GM18907 (cell line): ENCODE measurements at regions not wholly inside any gene's neighbourhood (a gene's known extent, or its start where the extent isn't known, plus 50 kb on each side); places are given as distances from the start of the nearest gene placed in this dataset.
"Not testable (repeated sequence)": the region's sequence is repeated elsewhere in the genome, so short reads cannot be mapped to it uniquely, and the experiment has no call there.

Experiments
- ATAC-seq: cut with Tn5 transposase; IDR thresholded peaks from one replicate; pipeline ENCODE4 v1.9.1; 2021; ENCODE audit warnings: mild to moderate bottlenecking, moderate library complexity; ENCODE audit not compliant: unreplicated experiment

DNA sequence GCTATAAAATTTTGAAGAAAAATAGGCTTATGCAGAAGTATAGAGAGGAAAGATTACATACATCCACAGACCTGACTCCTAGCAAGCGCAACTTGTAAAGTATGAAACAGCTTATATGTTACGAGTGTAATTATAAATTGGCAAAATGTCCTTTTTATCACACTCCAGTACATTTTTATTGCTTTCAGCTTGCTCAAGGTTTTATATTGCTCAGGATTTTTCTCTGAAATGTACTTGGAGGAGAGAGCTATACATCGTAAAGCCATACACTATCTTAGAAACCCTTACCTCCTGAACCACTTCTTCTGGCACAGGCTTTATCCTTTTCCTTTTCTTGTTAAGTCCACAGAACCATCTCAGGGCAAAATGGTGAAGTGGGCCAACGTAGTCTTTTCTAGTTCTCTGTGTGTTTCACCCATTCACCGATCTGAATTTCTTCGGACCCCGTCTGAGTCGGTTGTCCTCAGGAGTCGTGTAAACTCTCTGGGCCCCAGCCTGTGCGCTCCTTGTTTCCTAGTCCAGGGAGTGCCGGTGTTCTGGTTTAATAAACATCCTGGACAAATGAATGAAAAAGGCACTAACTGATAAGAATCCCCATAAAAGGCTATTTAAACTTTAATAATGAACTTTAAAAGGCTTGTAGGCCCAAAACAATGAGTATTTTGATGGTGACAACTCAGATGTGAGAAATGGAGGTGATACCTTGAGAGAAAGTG is 150.2 kb upstream of the SPATA31A3 start:
- ATAC-seq: not testable (repeated sequence)

DNA sequence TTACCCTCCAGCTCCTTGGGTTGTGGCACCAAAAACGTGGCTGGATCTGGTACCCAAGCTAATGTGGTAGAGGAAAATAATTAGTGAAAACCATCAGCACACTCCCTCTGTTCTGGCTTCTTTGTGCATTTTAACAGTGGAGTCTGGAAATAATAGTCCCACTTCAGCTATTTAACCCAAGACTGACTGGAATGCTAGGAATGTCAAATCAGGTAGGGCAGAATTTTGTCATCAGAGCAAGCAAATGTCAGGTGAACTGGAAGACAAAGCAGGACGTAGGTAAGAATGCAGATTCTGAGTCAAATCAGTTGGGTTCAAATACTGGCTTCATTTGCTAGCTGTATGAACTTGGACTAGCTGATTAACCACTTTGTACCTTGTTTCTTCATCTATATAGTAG is 144.0 kb upstream of the SPATA31A3 start:
- ATAC-seq: not testable (repeated sequence)

DNA sequence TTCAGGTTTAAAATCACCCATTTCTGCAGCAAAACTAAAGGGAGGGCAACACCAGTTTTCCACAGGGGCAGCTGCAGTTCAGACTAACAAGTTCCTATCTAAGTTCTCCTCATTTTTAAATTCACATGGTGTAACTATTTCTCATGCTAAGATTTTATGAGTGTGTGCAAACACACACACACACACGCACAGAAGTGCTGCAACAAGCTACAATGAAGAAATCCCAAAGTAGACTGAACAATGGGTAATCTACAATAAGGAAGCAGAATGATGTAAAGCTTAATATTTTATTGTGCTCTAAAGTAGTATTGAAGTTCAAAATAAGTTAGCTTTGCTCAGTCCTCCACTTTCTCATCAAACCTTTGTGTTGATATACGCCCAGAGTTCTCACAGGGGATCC is 140.8 kb upstream of the SPATA31A3 start:
- ATAC-seq: not testable (repeated sequence)

DNA sequence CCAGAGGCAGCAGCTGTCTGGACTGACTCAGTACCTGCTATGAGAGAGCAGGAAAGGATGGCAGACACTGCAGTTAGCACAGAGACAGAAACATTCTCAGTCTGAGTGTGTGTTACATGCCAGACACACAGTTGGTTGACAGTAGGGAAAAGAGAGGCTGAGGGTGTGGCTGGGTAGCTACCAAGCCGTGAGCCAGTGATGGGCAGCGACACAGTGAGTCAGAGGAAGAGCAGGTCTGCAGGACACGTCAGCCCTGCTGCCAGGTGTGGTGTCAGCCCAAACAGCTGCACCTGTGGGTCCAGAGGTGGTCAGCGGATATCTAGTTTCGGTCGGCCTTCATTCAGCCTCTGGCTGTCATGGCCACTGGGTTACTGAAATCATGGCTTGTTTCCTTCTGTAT is 124.4 kb upstream of the SPATA31A3 start:
- ATAC-seq: not testable (repeated sequence)

DNA sequence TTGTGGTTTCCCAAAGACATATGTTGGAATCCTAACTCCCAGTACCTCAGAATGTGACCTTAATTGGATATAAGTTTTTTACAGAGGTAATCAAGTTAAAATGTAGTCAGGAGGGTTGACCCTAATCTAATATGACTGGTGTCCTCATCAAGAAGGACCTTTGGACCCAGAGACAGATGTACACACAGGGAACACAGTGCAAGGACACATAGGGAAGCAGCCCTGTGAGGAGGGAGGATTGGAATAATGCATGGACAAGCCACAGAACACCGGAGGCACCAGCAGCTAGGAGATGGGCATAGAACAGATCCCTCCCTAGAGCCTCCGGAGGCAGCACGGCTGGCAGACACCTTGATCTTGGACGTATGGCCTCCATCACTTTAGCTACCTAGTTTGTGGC is 119.8 kb upstream of the SPATA31A3 start:
- ATAC-seq: not testable (repeated sequence)

DNA sequence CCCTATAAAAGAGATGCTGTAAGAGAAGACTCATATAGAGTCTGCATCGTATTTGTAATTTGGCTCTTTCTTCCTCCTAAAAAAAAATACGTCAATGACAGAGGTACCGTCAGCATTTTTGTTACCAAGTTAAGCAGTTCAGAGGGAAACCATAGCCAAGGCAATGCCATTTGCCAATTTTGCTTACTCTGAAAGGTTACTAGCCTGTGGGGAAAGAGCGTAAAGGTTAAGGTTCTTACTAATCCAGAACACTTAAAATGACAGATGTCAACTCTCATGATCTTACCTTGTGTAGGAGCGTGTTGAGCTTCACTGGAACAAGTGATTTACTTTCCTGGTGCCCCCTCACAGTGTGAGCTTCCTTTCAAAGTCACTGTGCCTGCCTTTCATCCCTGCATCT is 119.4 kb upstream of the SPATA31A3 start:
- ATAC-seq: not testable (repeated sequence)

DNA sequence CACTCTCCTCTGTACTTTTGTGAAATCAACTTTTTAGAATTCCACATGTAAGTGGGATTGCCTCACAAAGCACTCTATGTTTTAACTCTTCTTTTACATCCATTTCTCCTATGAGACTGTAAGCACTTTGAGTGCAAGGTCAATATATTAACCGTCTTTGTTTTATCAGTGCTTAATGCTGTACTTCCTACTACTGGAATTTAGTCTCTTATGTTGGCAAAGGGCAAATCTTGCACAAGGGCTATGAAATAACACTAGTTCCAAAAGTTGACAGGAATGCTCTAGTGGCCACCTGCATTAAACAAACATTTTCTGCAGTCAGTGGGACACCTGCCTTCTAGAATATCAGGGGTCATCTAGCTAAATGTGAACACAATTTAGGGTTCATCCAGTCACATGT is 117.5 kb upstream of the SPATA31A3 start:
- ATAC-seq: not testable (repeated sequence)

DNA sequence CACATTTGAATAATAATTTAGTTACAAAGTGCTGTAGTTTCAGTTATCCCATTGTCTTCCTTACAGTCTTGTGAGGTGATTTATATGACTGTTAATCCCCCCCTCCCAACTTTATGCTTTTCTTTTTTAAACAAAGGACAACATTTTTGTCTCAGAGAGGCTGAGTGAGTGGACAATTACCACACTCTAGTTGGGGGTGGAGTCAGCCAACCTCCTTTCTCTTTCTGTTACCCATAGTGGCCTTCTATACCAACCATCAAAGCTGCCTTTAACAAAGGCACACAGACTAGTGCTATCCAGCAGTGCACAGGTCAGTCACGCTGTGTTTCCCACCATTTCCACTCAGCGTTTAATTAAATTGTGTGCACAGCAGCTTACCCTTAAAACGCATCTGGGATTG is 114.3 kb upstream of the SPATA31A3 start:
- not testable (repeated sequence) for ATAC-seq

DNA sequence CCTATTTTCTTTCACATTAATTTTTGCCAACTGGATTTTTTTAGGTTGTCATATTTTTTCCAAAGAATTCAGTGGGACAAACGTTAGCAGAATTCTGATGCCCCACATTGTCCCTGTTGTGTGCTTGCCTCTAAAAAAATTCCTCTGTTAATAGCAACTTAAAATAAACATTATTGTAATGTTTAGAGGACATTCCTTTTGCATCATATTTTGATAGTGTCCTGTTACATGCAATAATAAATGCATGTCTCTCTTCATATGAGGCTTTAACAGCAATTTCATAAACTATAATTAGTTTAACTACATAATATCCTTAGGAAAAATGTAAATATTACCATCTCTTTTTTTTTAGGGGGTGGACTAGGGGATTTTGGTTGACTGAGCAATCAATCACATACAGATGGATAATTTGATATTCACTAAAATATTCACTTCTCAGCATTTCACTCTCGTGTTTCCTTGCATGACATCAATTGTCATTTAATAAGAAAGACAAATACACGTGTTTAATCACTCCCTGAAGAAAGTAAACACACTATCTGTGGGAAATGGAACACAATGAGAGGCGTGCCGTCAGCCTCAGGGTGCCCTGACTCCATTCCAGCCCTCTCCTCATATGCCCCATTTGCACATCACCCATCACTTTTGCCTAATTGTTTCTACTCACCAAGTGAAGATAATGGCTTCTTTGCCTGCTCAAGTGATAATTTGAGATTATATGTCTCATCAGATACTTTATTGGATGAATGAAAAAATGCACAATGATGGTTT is 110.3 kb upstream of the SPATA31A3 start:
- not testable (repeated sequence) for ATAC-seq

DNA sequence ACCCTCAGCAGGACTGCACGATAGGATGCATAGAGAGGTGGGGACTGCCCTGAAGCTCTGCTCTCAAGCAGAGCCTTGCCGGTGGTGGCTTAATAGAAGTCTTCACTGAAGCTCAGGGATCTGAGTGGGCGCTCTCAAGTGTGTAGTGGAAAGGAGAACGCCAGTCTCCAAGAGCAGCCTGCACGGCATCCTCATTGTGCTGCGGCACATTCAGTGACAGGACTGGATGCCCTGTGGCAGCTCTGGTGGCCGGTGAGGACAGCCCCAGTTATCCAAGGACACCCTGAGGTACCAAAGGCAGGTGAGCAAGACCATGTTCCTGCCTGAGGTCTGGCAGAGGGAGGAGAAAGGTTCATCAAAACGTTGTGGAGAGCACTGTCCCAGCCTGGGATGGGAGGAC is 98.8 kb upstream of the SPATA31A3 start:
- not testable (repeated sequence) for ATAC-seq

DNA sequence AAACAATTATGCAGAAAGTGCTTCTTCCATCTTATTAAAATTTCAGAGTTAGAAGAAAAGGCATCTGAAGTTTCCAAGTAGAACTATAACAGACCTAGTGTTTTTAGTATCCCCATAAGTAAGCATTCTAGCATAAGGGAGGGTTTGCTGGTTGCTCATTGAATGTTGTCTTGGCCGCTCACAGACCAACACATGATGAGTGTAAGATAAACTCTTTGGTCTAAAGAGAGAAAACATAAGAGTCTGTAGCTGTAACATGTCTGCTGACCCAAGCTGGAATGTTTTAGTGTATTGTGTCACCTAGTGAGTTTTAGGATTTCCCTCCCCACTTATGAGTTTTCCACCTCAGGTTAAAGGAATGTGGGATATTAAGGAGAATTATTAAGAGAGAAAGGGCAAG is 94.5 kb upstream of the SPATA31A3 start:
- not testable (repeated sequence) for ATAC-seq

DNA sequence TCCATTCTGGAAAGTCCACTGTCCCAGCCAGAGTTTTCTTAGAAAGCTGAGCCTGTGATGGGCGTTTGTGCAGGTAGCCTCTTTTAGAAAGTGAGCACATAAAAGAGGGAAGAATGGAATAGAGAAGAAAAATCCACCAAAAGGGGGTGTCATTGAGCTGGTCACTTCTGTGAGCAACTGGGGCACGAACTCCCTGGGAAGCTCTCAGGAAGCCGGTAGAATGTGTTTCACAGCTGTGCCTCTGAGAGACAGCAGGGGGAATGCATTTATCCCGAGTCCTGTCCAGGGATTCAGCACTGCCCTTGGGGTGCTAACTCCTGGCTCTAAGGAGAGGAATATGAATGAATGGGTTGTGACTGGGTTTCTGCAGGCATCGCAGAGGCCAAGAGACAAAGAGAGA is 73.8 kb upstream of the SPATA31A3 start:
- not testable (repeated sequence) for ATAC-seq

DNA sequence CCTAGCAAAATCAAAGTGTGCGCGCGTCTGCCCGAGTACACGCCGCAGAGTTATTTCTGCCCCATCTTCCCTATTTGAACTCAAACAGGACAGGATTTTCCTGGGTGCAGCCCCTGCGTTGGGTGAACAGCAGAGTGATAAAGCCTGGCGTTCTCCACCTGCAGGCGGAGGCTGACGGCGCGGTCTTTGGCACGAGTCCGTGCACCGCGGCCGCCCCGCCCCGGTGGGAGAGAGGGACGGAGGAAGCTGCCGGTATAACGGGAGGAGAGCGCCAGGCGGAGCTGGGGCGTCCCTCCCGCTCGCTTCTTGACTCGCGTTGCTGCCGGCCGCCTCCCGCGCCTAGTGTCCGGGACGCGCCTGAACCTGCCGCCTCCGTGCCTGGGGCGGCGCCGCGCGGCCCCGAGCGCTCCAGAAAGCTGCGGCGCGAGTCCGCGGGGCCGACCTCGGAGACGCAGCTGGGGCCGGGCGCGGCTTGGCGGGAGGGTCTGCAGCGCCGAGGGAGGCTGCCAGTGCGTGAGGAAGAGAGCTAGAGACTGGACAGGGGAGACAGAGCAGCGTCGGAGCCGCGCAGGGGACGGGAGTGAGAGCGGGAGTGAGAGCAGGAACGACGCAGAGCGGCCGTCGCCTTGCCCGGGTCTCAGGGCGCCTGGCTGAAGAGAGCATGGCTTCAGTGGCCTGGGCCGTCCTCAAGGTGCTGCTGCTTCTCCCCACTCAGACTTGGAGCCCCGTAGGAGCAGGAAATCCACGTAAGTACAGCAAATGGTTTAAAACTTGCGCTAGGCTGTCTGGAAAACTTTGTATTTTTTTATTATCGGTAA is 66.8 kb upstream of the SPATA31A3 start:
- not testable (repeated sequence) for ATAC-seq
